ENCODE measurements at regions not wholly inside any gene's neighbourhood (a gene's known extent, or its start where the extent isn't known, plus 50 kb on each side); places are given as distances from the start of the nearest gene placed in this dataset.

DNA sequence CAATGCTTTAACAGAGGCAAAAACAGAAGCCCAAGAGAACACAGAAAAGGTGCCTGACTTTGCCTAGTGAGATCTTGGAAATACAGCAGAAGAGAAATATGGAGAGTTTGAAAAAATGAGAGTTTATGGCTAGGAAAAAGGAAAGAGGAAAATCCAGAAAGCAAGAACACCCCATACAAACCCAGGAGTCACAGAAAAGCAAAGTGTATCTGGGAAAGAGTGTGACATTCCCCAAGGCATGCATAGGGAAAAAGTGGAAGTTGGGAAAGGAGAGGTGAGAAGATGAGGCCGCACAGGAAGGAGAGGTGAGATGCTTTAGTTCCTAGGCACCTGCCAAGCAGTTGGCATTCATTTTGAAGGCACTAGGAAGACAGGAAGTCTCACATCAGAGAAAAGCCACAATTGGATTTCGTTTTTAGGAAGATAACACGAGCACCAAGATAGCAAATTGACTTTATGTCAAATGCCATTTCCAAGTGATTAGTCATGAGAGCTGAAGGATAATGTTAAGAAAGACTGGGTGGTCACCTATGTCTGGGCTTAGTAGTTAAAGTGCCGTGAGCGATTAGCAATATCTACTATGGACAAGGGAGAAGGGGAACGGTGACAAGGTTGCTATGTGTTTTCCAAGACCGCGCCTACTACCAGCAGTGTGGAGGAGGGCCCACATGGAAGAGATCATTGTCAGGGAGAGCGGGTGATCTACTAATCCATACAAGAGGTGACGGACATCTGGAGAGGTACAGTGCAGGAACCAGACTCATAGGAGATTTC, 224.1 kb upstream of the PARD3B start:
- TF ChIP-seq, protein P1, sequence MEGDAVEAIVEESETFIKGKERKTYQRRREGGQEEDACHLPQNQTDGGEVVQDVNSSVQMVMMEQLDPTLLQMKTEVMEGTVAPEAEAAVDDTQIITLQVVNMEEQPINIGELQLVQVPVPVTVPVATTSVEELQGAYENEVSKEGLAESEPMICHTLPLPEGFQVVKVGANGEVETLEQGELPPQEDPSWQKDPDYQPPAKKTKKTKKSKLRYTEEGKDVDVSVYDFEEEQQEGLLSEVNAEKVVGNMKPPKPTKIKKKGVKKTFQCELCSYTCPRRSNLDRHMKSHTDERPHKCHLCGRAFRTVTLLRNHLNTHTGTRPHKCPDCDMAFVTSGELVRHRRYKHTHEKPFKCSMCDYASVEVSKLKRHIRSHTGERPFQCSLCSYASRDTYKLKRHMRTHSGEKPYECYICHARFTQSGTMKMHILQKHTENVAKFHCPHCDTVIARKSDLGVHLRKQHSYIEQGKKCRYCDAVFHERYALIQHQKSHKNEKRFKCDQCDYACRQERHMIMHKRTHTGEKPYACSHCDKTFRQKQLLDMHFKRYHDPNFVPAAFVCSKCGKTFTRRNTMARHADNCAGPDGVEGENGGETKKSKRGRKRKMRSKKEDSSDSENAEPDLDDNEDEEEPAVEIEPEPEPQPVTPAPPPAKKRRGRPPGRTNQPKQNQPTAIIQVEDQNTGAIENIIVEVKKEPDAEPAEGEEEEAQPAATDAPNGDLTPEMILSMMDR (IDR thresholded peaks at IDR 0.05): no peak
- TF ChIP-seq POLR2A (IDR thresholded peaks at IDR 0.05): no peak

All from lower leg skin (tissue), 3 donors.